Suprapubic skin (tissue), 3 donors: ENCODE measurements at regions not wholly inside any gene's neighbourhood (a gene's known extent, or its start where the extent isn't known, plus 50 kb on each side); places are given as distances from the start of the nearest gene placed in this dataset.

Experiments
- CTCF ChIP-seq, 2 donors: fragments of 200-600 bp in 1 of 2; fragments of 450-650 bp in 1 of 2; sonication (generic) in 1 of 2; IDR thresholded peaks; one replicate each; pipeline ENCODE4 v1.5.1; 2016 to 2019; ENCODE audit warnings: antibody characterized with exemption in 2 of 2, mild to moderate bottlenecking in 1 of 2, moderate library complexity in 1 of 2
- POLR2AphosphoS5 ChIP-seq, 3 donors: sonication (generic); formaldehyde crosslinking; IDR thresholded peaks; one replicate each; pipeline ENCODE4 v1.6.1; 2017; ENCODE audit warnings: antibody characterized with exemption in 3 of 3

GRCh38 chr6:148629181-148629580 is 117.6 kb upstream of the UST start:
- TF ChIP-seq CTCF (IDR thresholded peaks at IDR 0.05) (no peak), POLR2AphosphoS5 (IDR thresholded peaks at IDR 0.05) (no peak)
